ENCODE measurements at regions not wholly inside any gene's neighbourhood (a gene's known extent, or its start where the extent isn't known, plus 50 kb on each side); places are given as distances from the start of the nearest gene placed in this dataset.
A peak's percentile ranks its signal among the peaks of the same experiment; 100 is the strongest.

DNA sequence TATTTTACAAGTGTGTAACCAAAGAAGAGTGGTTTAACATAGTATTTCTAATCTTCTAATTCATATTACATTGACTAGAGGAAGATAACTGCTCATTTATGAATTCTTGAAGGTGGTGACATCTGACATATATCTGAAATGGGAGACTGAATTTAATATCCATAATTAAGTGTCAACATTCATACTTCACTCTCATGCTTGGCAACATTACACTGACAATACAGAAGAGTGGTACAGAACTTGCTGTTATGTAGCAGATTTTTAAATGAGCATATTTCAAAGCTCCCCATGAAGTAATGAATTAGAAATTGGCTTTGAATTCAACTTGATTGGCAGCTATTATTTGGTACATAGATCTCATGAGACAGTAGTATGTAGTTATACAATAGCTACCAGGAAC, 125.8 kb upstream of the POT1 start:
- H3K27me3 ChIP-seq (ENCODE audit: control insufficient read depth, insufficient read depth, low read length), result no peaks in the 10 kb centered on the region
- no peak overlapping the region for H3K4me3 ChIP-seq (ENCODE audit: insufficient read depth, low read depth, low read length)
- DNase-seq, result no peak
- H3K36me3 ChIP-seq (replicated peaks; ENCODE audit: control insufficient read depth, insufficient read depth, low read length), result no peaks in the 10 kb centered on the region

DNA sequence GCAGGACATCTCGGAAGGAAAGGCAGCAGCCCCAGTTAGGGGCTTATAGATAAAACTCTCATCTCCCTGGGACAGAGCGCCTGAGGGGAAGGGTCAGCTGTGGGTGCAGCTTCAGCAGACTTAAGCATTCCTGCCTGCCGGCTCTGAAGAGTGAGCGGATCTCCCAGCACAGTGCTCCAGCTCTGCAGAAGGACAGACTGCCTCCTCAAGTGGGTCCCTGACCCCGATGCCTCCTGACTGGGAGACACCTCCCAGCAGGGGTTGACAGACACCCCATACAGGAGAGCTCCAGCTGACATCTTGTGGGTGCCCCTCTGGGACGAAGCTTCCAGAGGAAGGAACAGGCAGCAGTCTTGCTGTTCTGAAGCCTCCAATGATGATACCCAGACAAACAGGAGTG, 117.1 kb upstream of the POT1 start:
- DNase-seq, result no peak
- H3K36me3 ChIP-seq (replicated peaks; ENCODE audit: control insufficient read depth, insufficient read depth, low read length), result no peaks in the 10 kb centered on the region; the same call in 1 of the 2 replicates
- no peak overlapping the region for H3K4me3 ChIP-seq (ENCODE audit: insufficient read depth, low read depth, low read length)
- H3K27me3 ChIP-seq (ENCODE audit: control insufficient read depth, insufficient read depth, low read length), result no peaks in the 10 kb centered on the region

DNA sequence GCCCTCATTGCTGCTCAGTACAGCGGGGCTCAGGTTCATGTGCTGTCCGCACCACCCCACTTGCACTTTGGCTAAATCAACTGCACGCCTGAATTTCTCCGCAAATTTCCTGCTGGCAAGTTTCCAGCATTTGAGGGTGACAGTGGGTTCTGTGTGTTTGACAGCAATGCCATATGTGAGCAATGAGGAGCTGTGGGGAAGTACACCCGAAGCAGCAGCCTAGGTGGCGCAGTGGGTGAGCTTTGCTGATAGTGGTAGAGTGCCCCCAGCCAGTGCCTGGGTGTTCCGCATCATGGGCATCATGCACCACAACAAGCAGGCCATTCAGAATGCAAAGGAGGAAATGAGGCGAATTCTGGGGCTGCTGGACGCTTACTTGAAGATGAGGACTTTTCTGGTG, 103.9 kb upstream of the POT1 start:
- Histone ChIP-seq H3K36me3 (replicated peaks; ENCODE audit: control insufficient read depth, insufficient read depth, low read length) (no peaks in the 10 kb centered on the region), H3K4me3 (ENCODE audit: insufficient read depth, low read depth, low read length) (no peak overlapping the region), H3K27me3 (ENCODE audit: control insufficient read depth, insufficient read depth, low read length) (no peaks in the 10 kb centered on the region)
- no peak for DNase-seq

GRCh38 chr7:125032943-125033342, 103.3 kb upstream of the POT1 start:
- Histone ChIP-seq H3K27me3 (ENCODE audit: control insufficient read depth, insufficient read depth, low read length) (no peaks in the 10 kb centered on the region), H3K4me3 (ENCODE audit: insufficient read depth, low read depth, low read length) (no peak overlapping the region), H3K36me3 (replicated peaks; ENCODE audit: control insufficient read depth, insufficient read depth, low read length) (no peaks in the 10 kb centered on the region)
- no peak for DNase-seq

GRCh38 chr7:125030756-125031387, 101.2 kb upstream of the POT1 start:
- Histone ChIP-seq H3K36me3 (replicated peaks; ENCODE audit: control insufficient read depth, insufficient read depth, low read length) (no peaks in the 10 kb centered on the region), H3K27me3 (ENCODE audit: control insufficient read depth, insufficient read depth, low read length) (no peaks in the 10 kb centered on the region), H3K4me3 (ENCODE audit: insufficient read depth, low read depth, low read length) (no peak overlapping the region)
- no peak for DNase-seq

GRCh38 chr7:125025620-125026019, 96.0 kb upstream of the POT1 start:
- no peak for DNase-seq
- no peaks in the 10 kb centered on the region for H3K27me3 ChIP-seq (ENCODE audit: control insufficient read depth, insufficient read depth, low read length)
- no peaks in the 10 kb centered on the region for H3K36me3 ChIP-seq (replicated peaks; ENCODE audit: control insufficient read depth, insufficient read depth, low read length)
- H3K4me3 ChIP-seq (ENCODE audit: insufficient read depth, low read depth, low read length), result no peak overlapping the region

- H3K36me3 ChIP-seq (replicated peaks; ENCODE audit: control insufficient read depth, insufficient read depth, low read length), result no peaks in the 10 kb centered on the region
- 0 out of 2 replicates have a peak, but pooled peaks cover 1% of the 10 kb centered on the region for H3K27me3 ChIP-seq (ENCODE audit: control insufficient read depth, insufficient read depth, low read length)
- no peak overlapping the region for H3K4me3 ChIP-seq (ENCODE audit: insufficient read depth, low read depth, low read length)
- no peak for DNase-seq
These were observed 91.2 kb upstream of the POT1 start for GRCh38 chr7:125020801-125021200.

- no peak for DNase-seq
- Histone ChIP-seq H3K36me3 (replicated peaks; ENCODE audit: control insufficient read depth, insufficient read depth, low read length) (no peaks in the 10 kb centered on the region), H3K4me3 (ENCODE audit: insufficient read depth, low read depth, low read length) (no peak overlapping the region), H3K27me3 (ENCODE audit: control insufficient read depth, insufficient read depth, low read length) (no peaks in the 10 kb centered on the region)
These were observed 80.9 kb upstream of the POT1 start for GRCh38 chr7:125010540-125010939.

DNA sequence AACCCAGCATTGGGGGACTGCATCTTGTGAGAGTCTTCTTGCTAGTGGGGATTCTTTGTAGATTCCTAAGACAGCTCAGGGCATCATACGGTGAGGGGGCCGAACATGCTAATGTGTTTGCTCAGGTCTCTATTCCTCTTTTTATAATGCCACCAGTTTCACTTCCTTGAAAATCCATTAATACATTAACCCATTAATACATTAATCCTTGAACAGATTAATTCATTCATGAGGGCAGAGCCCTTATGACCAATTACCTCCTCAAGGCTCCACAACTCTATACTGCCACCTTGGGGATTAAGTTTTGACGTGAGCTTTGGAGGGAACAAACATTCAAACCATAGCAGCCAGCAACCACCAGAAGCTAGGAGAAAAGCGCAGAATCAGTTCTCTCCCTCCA, 67.2 kb upstream of the POT1 start:
- DNase-seq, result peak; percentile 3
- H3K27me3 ChIP-seq (ENCODE audit: control insufficient read depth, insufficient read depth, low read length), result no peaks in the 10 kb centered on the region

DNA sequence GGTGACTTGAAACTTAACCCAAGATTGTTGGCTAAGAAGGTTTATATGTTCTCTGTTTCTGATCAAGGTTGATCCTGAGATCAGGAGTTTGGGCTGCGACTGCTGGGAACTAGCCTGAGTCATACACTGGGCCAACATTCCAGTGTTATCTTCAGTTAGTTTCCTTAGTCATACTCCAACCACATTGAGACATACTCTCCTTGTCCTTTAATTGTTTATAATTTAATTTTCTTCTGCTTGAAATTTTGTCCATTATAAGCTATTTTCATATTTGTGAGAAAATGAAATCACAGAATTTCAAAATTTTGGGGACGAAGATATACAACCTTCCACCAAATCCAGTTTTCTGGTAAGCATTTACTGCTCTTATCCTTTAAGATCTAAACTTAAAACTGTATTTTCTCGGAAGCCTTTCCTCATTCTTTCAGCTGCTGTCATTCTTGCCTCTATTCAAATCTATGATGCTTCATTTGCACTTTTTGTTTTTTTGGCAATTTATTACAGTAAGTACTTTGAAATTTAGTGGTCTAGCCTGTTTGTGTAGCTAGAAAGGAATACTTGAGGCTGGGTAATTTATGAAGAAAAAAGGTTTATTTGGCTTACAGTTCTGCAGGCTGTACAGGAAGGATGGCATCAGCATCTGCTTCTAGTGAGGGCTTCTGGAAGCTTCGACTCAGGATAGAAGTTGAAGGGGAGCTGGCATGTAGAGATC, 63.4 kb upstream of the POT1 start:
- no peaks in the 10 kb centered on the region for H3K36me3 ChIP-seq (replicated peaks; ENCODE audit: control insufficient read depth, insufficient read depth, low read length)
- H3K27me3 ChIP-seq (ENCODE audit: control insufficient read depth, insufficient read depth, low read length), result no peaks in the 10 kb centered on the region
- no peak overlapping the region for H3K4me3 ChIP-seq (ENCODE audit: insufficient read depth, low read depth, low read length)
- DNase-seq, result no peak

More for the DNA sequence above, 67.2 kb upstream of the POT1 start:
- H3K36me3 ChIP-seq (replicated peaks; ENCODE audit: control insufficient read depth, insufficient read depth, low read length), result no peaks in the 10 kb centered on the region
- H3K4me3 ChIP-seq (ENCODE audit: insufficient read depth, low read depth, low read length), result no peak overlapping the region

GRCh38 chr7:124989911-124990310, 60.3 kb upstream of the POT1 start:
- H3K27me3 ChIP-seq (ENCODE audit: control insufficient read depth, insufficient read depth, low read length), result no peaks in the 10 kb centered on the region
- no peaks in the 10 kb centered on the region for H3K36me3 ChIP-seq (replicated peaks; ENCODE audit: control insufficient read depth, insufficient read depth, low read length)
- no peak for DNase-seq
- H3K4me3 ChIP-seq (ENCODE audit: insufficient read depth, low read depth, low read length), result no peak overlapping the region
